Keratinocyte (primary cell): ENCODE measurements at regions not wholly inside any gene's neighbourhood (a gene's known extent, or its start where the extent isn't known, plus 50 kb on each side); places are given as distances from the start of the nearest gene placed in this dataset.

Experiments
- DNase-seq: peaks from one replicate; pipeline ENCODE4 v3.0.0-alpha.2; 2011; ENCODE audit warnings: low read depth, missing footprints, low spot score
- FAIRE-seq: peaks from 2 replicates; lab custom pipeline; 2011; peaks lifted over from hg19 to GRCh38; lab: Jason Lieb, UNC
- H2AFZ ChIP-seq: 2 replicates; pipeline ENCODE4 v1.6.0; 2012; ENCODE audit warnings: low read length, control low read depth, inconsistent platforms; ENCODE audit not compliant: control insufficient read depth
- H3K27ac ChIP-seq: 2 replicates; pipeline ENCODE4 v1.5.1; 2011; ENCODE audit warnings: low read length; ENCODE audit not compliant: control insufficient read depth, insufficient read depth
- H3K27me3 ChIP-seq: 3 replicates; pipeline ENCODE4 v1.6.0; 2011; ENCODE audit warnings: low read length; ENCODE audit not compliant: control insufficient read depth, insufficient read depth; ENCODE audit errors: extremely low read depth
- H3K36me3 ChIP-seq, 2 experiments: 2 replicates in 1 of 2; 3 replicates in 1 of 2; pipeline ENCODE4 v1.5.1; 2011; ENCODE audit warnings: low read length in 2 of 2, mild to moderate bottlenecking in 1 of 2; ENCODE audit not compliant: control insufficient read depth in 2 of 2, insufficient read depth in 2 of 2; ENCODE audit errors: extremely low read depth in 1 of 2
- H3K4me1 ChIP-seq: 3 replicates; pipeline ENCODE4 v1.5.1; 2011; ENCODE audit warnings: low read length; ENCODE audit not compliant: control insufficient read depth, insufficient read depth; ENCODE audit errors: extremely low read depth
- H3K4me2 ChIP-seq: 3 replicates; pipeline ENCODE4 v1.6.0; 2011; ENCODE audit warnings: low read depth, low read length; ENCODE audit not compliant: control insufficient read depth, insufficient read depth; ENCODE audit errors: extremely low read depth
- H3K4me3 ChIP-seq, 3 experiments: fragments of 200-600 bp in 1 of 3; sonication (generic) in 1 of 3; 2 replicates in 2 of 3; 3 replicates in 1 of 3; pipeline ENCODE4 v1.5.1; 2011 to 2016; ENCODE audit warnings: low read length in 3 of 3, mild to moderate bottlenecking in 3 of 3, control low read depth in 2 of 3, inconsistent platforms in 1 of 3, low read depth in 1 of 3, mixed read lengths in 1 of 3, mixed run types in 1 of 3, moderate library complexity in 1 of 3; ENCODE audit not compliant: control insufficient read depth in 2 of 3, insufficient read depth in 2 of 3; ENCODE audit errors: extremely low read depth in 1 of 3
- H3K79me2 ChIP-seq: 2 replicates; pipeline ENCODE4 v1.6.0; 2012; ENCODE audit warnings: low read length; ENCODE audit not compliant: control insufficient read depth, insufficient read depth
- H3K9ac ChIP-seq: 3 replicates; pipeline ENCODE4 v1.6.0; 2011; ENCODE audit warnings: low read length; ENCODE audit not compliant: control insufficient read depth, insufficient read depth; ENCODE audit errors: extremely low read depth
- H3K9me1 ChIP-seq: 3 replicates; pipeline ENCODE4 v1.6.0; 2011; ENCODE audit warnings: low read length; ENCODE audit not compliant: control insufficient read depth, insufficient read depth; ENCODE audit errors: extremely low read depth
- H3K9me3 ChIP-seq: 2 replicates; pipeline ENCODE4 v1.5.1; 2012; ENCODE audit warnings: low read depth, low read length; ENCODE audit not compliant: control insufficient read depth
- H4K20me1 ChIP-seq: 3 replicates; pipeline ENCODE4 v1.6.0; 2011; ENCODE audit warnings: low read length; ENCODE audit not compliant: control insufficient read depth, insufficient read depth; ENCODE audit errors: extremely low read depth
- EZH2 ChIP-seq: IDR thresholded peaks from one replicate; pipeline ENCODE4 v1.6.1; 2012; ENCODE audit warnings: inconsistent platforms, mild to moderate bottlenecking, low read length, moderate library complexity
- dilution Hi-C: fragments of 300-500 bp; cut with MboI; formaldehyde crosslinking; loops from one replicate; pipeline ENCODE4 v1.7.0; 2020; ENCODE audit warnings: low sequenced_read_pairs; ENCODE audit not compliant: extremely low pct_ligation_motif_present
- TF ChIP-seq, protein P1 (sequence below), 3 experiments: IDR thresholded peaks in 1 of 3; conservative IDR thresholded peaks in 1 of 3; optimal IDR thresholded peaks in 1 of 3; 2 replicates in 2 of 3; 3 replicates in 1 of 3; pipeline versions ENCODE3 to v1.5.1; 2011; ENCODE audit warnings: low read length in 3 of 3, mild to moderate bottlenecking in 3 of 3, moderate library complexity in 2 of 3, control low read depth in 1 of 3, inconsistent platforms in 1 of 3; ENCODE audit not compliant: insufficient read depth in 2 of 3; ENCODE audit errors: extremely low read depth in 1 of 3

GRCh38 chr16:65469116-65469515 is 347.3 kb upstream of the CDH11 start:
- Histone ChIP-seq H3K9ac (no peak overlapping the region), H2AFZ (no peak overlapping the region), H3K4me2 (no peak overlapping the region), H3K9me1 (no peaks in the 10 kb centered on the region), H4K20me1 (no peaks in the 10 kb centered on the region), H3K4me1 (no peaks in the 10 kb centered on the region), H3K36me3 (no peaks in the 10 kb centered on the region), H3K27me3 (no peaks in the 10 kb centered on the region), H3K79me2 (no peaks in the 10 kb centered on the region), H3K9me3 (no peaks in the 10 kb centered on the region), H3K27ac (no peak overlapping the region), H3K4me3 (no peak overlapping the region)
- no peak for DNase-seq
- FAIRE-seq: no peak
- dilution Hi-C loops: no loop called here
- TF ChIP-seq EZH2: no peak
- TF ChIP-seq, protein P1, sequence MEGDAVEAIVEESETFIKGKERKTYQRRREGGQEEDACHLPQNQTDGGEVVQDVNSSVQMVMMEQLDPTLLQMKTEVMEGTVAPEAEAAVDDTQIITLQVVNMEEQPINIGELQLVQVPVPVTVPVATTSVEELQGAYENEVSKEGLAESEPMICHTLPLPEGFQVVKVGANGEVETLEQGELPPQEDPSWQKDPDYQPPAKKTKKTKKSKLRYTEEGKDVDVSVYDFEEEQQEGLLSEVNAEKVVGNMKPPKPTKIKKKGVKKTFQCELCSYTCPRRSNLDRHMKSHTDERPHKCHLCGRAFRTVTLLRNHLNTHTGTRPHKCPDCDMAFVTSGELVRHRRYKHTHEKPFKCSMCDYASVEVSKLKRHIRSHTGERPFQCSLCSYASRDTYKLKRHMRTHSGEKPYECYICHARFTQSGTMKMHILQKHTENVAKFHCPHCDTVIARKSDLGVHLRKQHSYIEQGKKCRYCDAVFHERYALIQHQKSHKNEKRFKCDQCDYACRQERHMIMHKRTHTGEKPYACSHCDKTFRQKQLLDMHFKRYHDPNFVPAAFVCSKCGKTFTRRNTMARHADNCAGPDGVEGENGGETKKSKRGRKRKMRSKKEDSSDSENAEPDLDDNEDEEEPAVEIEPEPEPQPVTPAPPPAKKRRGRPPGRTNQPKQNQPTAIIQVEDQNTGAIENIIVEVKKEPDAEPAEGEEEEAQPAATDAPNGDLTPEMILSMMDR (optimal IDR thresholded peaks at IDR 0.05 in 1 of 3, IDR thresholded peaks at IDR 0.05 in 1 of 3, conservative IDR thresholded peaks at IDR 0.05 in 1 of 3; ENCODE audit: extremely low read depth in 1 of 3, insufficient read depth in 2 of 3, low read length in 3 of 3): no peak

- TF ChIP-seq, protein P1 (optimal IDR thresholded peaks at IDR 0.05 in 1 of 3, IDR thresholded peaks at IDR 0.05 in 1 of 3, conservative IDR thresholded peaks at IDR 0.05 in 1 of 3; ENCODE audit: extremely low read depth in 1 of 3, insufficient read depth in 2 of 3, low read length in 3 of 3): no peak
- no peak for TF ChIP-seq EZH2
- H3K27me3 ChIP-seq: no peaks in the 10 kb centered on the region
- dilution Hi-C loops: no loop called here
- no peak overlapping the region for H3K27ac ChIP-seq
- H4K20me1 ChIP-seq: no peaks in the 10 kb centered on the region
- H3K9me1 ChIP-seq: no peaks in the 10 kb centered on the region
- no peaks in the 10 kb centered on the region for H3K79me2 ChIP-seq
- no peak overlapping the region for H3K9ac ChIP-seq
- no peak overlapping the region for H3K4me2 ChIP-seq
- no peaks in the 10 kb centered on the region for H3K36me3 ChIP-seq
- H3K9me3 ChIP-seq: no peaks in the 10 kb centered on the region
- H3K4me3 ChIP-seq: no peak overlapping the region
- FAIRE-seq: no peak
- DNase-seq: no peak
- H2AFZ ChIP-seq: no peak overlapping the region
- H3K4me1 ChIP-seq: no peaks in the 10 kb centered on the region
Measured at GRCh38 chr16:65468133-65468532, 346.3 kb upstream of the CDH11 start.
